Fibroblast of lung (primary cell): ENCODE measurements at regions not wholly inside any gene's neighbourhood (a gene's known extent, or its start where the extent isn't known, plus 50 kb on each side); places are given as distances from the start of the nearest gene placed in this dataset.

Experiments used
- DNase-seq, 2 donors: peaks; one replicate each; pipeline versions ENCODE4 v3.0.0 to v3.0.0-alpha.2; 2010; ENCODE audit warnings: low read depth in 2 of 2
- H2AFZ ChIP-seq: 2 replicates; pipeline ENCODE4 v1.5.1; 2012; ENCODE audit warnings: low read length, control low read depth, inconsistent platforms
- H3K27ac ChIP-seq: 2 replicates; pipeline ENCODE4 v1.5.1; 2011; ENCODE audit warnings: low read length, control low read depth; ENCODE audit not compliant: insufficient read depth
- H3K27me3 ChIP-seq: 2 replicates; pipeline ENCODE4 v1.5.1; 2011; ENCODE audit warnings: mild to moderate bottlenecking, low read length; ENCODE audit not compliant: control insufficient read depth, insufficient read depth
- H3K36me3 ChIP-seq: 2 replicates; pipeline ENCODE4 v1.5.1; 2011; ENCODE audit warnings: low read length; ENCODE audit not compliant: control insufficient read depth, insufficient read depth
- H3K4me1 ChIP-seq: 2 replicates; pipeline ENCODE4 v1.5.1; 2011; ENCODE audit warnings: low read length; ENCODE audit not compliant: control insufficient read depth, insufficient read depth; ENCODE audit errors: extremely low read depth
- H3K4me2 ChIP-seq: 2 replicates; pipeline ENCODE4 v1.5.1; 2011; ENCODE audit warnings: low read length, control low read depth; ENCODE audit not compliant: insufficient read depth; ENCODE audit errors: extremely low read depth
- H3K4me3 ChIP-seq, 4 experiments: fragments of 200-600 bp in 1 of 4; sonication (generic) in 1 of 4; replicated peaks in 1 of 4; 2 replicates each; pipeline ENCODE4 v1.5.1; 2011 to 2016; ENCODE audit warnings: low read length in 4 of 4, low read depth in 3 of 4, mild to moderate bottlenecking in 3 of 4, control low read depth in 2 of 4, inconsistent platforms in 1 of 4, mixed read lengths in 1 of 4; ENCODE audit not compliant: insufficient read depth in 1 of 4; ENCODE audit errors: control extremely low read depth in 1 of 4
- H3K79me2 ChIP-seq: 2 replicates; pipeline ENCODE4 v1.5.1; 2012; ENCODE audit warnings: mild to moderate bottlenecking, low read length, inconsistent platforms; ENCODE audit not compliant: control insufficient read depth, insufficient read depth
- H3K9ac ChIP-seq: 2 replicates; pipeline ENCODE4 v1.5.1; 2011; ENCODE audit warnings: mild to moderate bottlenecking, low read length, control low read depth; ENCODE audit not compliant: insufficient read depth
- H3K9me3 ChIP-seq: 2 replicates; pipeline ENCODE4 v1.5.1; 2012; ENCODE audit warnings: low read depth, low read length; ENCODE audit not compliant: control insufficient read depth, insufficient read depth
- H4K20me1 ChIP-seq: 2 replicates; pipeline ENCODE4 v1.5.1; 2011; ENCODE audit warnings: low read length; ENCODE audit not compliant: control insufficient read depth, insufficient read depth; ENCODE audit errors: extremely low read depth
- CTCF ChIP-seq, 2 donors: IDR thresholded peaks in 1 of 2; conservative IDR thresholded peaks in 1 of 2; 1 replicate in 1 of 2; 2 replicates in 1 of 2; pipeline ENCODE4 v1.5.1; 2011 to 2012; ENCODE audit warnings: low read length in 2 of 2, control low read depth in 1 of 2, inconsistent platforms in 1 of 2, low read depth in 1 of 2, mild to moderate bottlenecking in 1 of 2
- EZH2 ChIP-seq: IDR thresholded peaks from 2 replicates; pipeline ENCODE4 v1.5.1; 2012; ENCODE audit warnings: low read length, control low read depth, mild to moderate bottlenecking; ENCODE audit errors: missing control alignments

DNA sequence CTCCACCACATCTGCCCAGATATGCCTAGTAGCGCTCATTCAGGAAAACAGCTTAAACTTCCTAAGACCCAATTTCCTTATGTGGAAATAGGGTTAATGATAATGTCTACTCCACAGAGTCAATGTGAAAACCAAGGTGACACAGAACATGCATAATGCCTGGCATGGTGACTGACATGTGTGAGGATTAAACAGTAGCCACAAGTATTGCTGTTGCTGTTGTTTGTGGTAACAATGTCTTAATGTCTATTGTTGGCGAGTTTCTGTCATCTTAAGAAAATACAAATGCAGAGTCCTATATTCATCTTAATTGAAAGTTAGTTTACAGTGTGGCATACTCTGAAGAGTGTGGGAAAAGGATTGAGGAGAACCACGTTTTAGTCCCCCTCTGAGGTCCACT, 75.6 kb upstream of the NGF start:
- H3K4me2 ChIP-seq = no peak overlapping the region
- DNase-seq = no peak
- H3K4me3 ChIP-seq = no peak overlapping the region
- H3K9me3 ChIP-seq = no peaks in the 10 kb centered on the region
- H3K27me3 ChIP-seq = no peaks in the 10 kb centered on the region
- no peaks in the 10 kb centered on the region for H4K20me1 ChIP-seq
- no peak overlapping the region for H3K27ac ChIP-seq
- H2AFZ ChIP-seq = no peak overlapping the region
- H3K9ac ChIP-seq = no peak overlapping the region
- no peaks in the 10 kb centered on the region for H3K36me3 ChIP-seq
- H3K4me1 ChIP-seq = no peaks in the 10 kb centered on the region
- H3K79me2 ChIP-seq = no peaks in the 10 kb centered on the region
- TF ChIP-seq EZH2 (no peak), CTCF (conservative IDR thresholded peaks at IDR 0.05 in 1 of 2, IDR thresholded peaks at IDR 0.05 in 1 of 2; ENCODE audit: low read depth in 1 of 2, low read length in 2 of 2) (no peak)

GRCh38 chr1:115413208-115413607, 75.2 kb upstream of the NGF start:
- Histone ChIP-seq H3K27ac (no peak overlapping the region), H3K4me2 (no peak overlapping the region), H3K27me3 (no peaks in the 10 kb centered on the region), H3K9me3 (no peaks in the 10 kb centered on the region), H4K20me1 (no peaks in the 10 kb centered on the region), H3K36me3 (no peaks in the 10 kb centered on the region), H3K4me3 (no peak overlapping the region), H2AFZ (no peak overlapping the region), H3K79me2 (no peaks in the 10 kb centered on the region), H3K4me1 (no peaks in the 10 kb centered on the region), H3K9ac (no peak overlapping the region)
- DNase-seq = no peak
- TF ChIP-seq CTCF (conservative IDR thresholded peaks at IDR 0.05 in 1 of 2, IDR thresholded peaks at IDR 0.05 in 1 of 2; ENCODE audit: low read depth in 1 of 2, low read length in 2 of 2) = no peak
- no peak for TF ChIP-seq EZH2

DNA sequence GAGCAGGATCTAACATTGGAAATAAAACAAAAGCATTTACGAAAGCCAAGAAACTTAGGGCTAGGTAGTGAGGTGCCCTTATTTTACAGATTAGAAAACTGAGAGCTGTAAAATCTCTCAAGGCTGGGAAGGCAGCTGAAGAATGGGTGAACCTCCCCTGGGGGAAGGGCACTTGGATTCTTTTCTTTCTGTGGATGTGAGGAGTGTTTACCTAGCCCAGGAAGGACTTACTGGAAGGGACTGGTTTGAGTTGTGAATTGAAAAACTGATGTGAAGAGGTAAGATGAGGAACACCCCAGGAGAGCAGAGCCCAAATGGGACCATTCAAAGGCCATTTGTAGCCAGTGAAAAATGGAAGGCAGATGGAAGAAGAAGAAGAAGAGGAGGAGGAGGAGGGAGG, 74.7 kb upstream of the NGF start:
- DNase-seq = no peak
- Histone ChIP-seq H4K20me1 (no peaks in the 10 kb centered on the region), H2AFZ (no peak overlapping the region), H3K4me1 (no peaks in the 10 kb centered on the region), H3K27me3 (no peaks in the 10 kb centered on the region), H3K79me2 (no peaks in the 10 kb centered on the region), H3K27ac (no peak overlapping the region), H3K36me3 (no peaks in the 10 kb centered on the region), H3K9ac (no peak overlapping the region), H3K4me2 (no peak overlapping the region), H3K4me3 (no peak overlapping the region), H3K9me3 (no peaks in the 10 kb centered on the region)
- TF ChIP-seq CTCF (conservative IDR thresholded peaks at IDR 0.05 in 1 of 2, IDR thresholded peaks at IDR 0.05 in 1 of 2; ENCODE audit: low read depth in 1 of 2, low read length in 2 of 2) = no peak
- no peak for TF ChIP-seq EZH2
